HG02852 (cell line): ENCODE measurements at regions not wholly inside any gene's neighbourhood (a gene's known extent, or its start where the extent isn't known, plus 50 kb on each side); places are given as distances from the start of the nearest gene placed in this dataset.

Source experiments
- ATAC-seq: cut with Tn5 transposase; IDR thresholded peaks from one replicate; pipeline ENCODE4 v1.9.1; 2021; ENCODE audit warnings: mild to moderate bottlenecking, moderate library complexity; ENCODE audit not compliant: unreplicated experiment

- no peak for ATAC-seq
Measured at GRCh38 chr3:59653405-59654122, 603.7 kb upstream of the CFAP20DC start.

GRCh38 chr3:59644479-59645402, 594.9 kb upstream of the CFAP20DC start:
- ATAC-seq: no peak

- no peak for ATAC-seq
Measured at GRCh38 chr3:59641169-59641899, 591.5 kb upstream of the CFAP20DC start.

- no peak for ATAC-seq
Measured at GRCh38 chr3:59632760-59633573, 583.1 kb upstream of the CFAP20DC start.

- no peak for ATAC-seq
Measured at GRCh38 chr3:59631482-59631881, 581.7 kb upstream of the CFAP20DC start.

GRCh38 chr3:59621037-59621436, 571.2 kb upstream of the CFAP20DC start:
- no peak for ATAC-seq

GRCh38 chr3:59620325-59620724, 570.5 kb upstream of the CFAP20DC start:
- no peak for ATAC-seq

- no peak for ATAC-seq
Measured at GRCh38 chr3:59612444-59612715, 562.6 kb upstream of the CFAP20DC start.

GRCh38 chr3:59611649-59612443, 562.0 kb upstream of the CFAP20DC start:
- ATAC-seq: no peak

- no peak for ATAC-seq
Measured at GRCh38 chr3:59609657-59610348, 560.0 kb upstream of the CFAP20DC start.

- no peak for ATAC-seq
Measured at GRCh38 chr3:59608356-59608755, 558.5 kb upstream of the CFAP20DC start.

GRCh38 chr3:59607656-59608055, 557.8 kb upstream of the CFAP20DC start:
- ATAC-seq: no peak

- no peak for ATAC-seq
Measured at GRCh38 chr3:59606638-59607266, 556.9 kb upstream of the CFAP20DC start.

- no peak for ATAC-seq
Measured at GRCh38 chr3:59605944-59606534, 556.2 kb upstream of the CFAP20DC start.

GRCh38 chr3:59605318-59605717, 555.5 kb upstream of the CFAP20DC start:
- no peak for ATAC-seq

- no peak for ATAC-seq
Measured at GRCh38 chr3:59601486-59601885, 551.7 kb upstream of the CFAP20DC start.

GRCh38 chr3:59600631-59601030, 550.8 kb upstream of the CFAP20DC start:
- ATAC-seq: no peak

GRCh38 chr3:59596741-59597140, 546.9 kb upstream of the CFAP20DC start:
- ATAC-seq: no peak

- no peak for ATAC-seq
Measured at GRCh38 chr3:59595830-59596229, 546.0 kb upstream of the CFAP20DC start.
